K562 (cell line): ENCODE measurements at regions not wholly inside any gene's neighbourhood (a gene's known extent, or its start where the extent isn't known, plus 50 kb on each side); places are given as distances from the start of the nearest gene placed in this dataset.

ENCODE experiments used
- ATAC-seq: fragments of 200-7000 bp; cut with Tn5 transposase; 3 replicates; pipeline ENCODE4 v1.9.1; 2020; ENCODE audit warnings: moderate library complexity
- BruUV-seq: library from RNA; stranded (reverse); fragments of 400-500 nt; replicated peaks from 2 replicates; lab custom pipeline; 2021; lab: Mats Ljungman, UMichigan
- CTCF ChIA-PET: fragments of 300-600 bp; formaldehyde crosslinking; extraction: SDS; loops from one replicate; lab custom pipeline; 2021; ENCODE audit warnings: low intra/inter-chr PET ratio; lab: Yijun Ruan, JAX
- POLR2A ChIA-PET: fragments of 300-600, 350-650 bp; sonication (Branson Sonifier 250); formaldehyde crosslinking; extraction: SDS; loops from one replicate; lab custom pipeline; 2021; ENCODE audit warnings: antibody characterized with exemption, inconsistent platforms; lab: Yijun Ruan, JAX
- DNase-seq, 4 experiments: peaks; one replicate each; pipeline versions ENCODE4 v3.0.0 to v3.0.0-alpha.2; 2011 to 2018; ENCODE audit warnings: low spot score in 3 of 4, mixed read lengths in 3 of 4; ENCODE audit errors: extremely low read depth in 1 of 4
- FAIRE-seq: peaks from 2 replicates; lab custom pipeline; 2011; peaks lifted over from hg19 to GRCh38; lab: Jason Lieb, UNC
- H2AFZ ChIP-seq: 2 replicates; pipeline ENCODE4 v1.6.0; 2011; ENCODE audit warnings: low read depth, low read length, control low read depth, inconsistent platforms
- H3K27ac ChIP-seq: fragments of 200-600 bp; 3 replicates; pipeline ENCODE4 v1.8.0; 2011; ENCODE audit warnings: low read depth, mild to moderate bottlenecking, control low read depth, inconsistent platforms, low read length, moderate library complexity, mixed read lengths; ENCODE audit errors: extremely low read depth
- H3K27me3 ChIP-seq, 2 experiments: fragments of 300-600 bp in 1 of 2; 2 replicates in 1 of 2; 3 replicates in 1 of 2; pipeline versions ENCODE4 v1.6.0 to v1.8.0; 2011; ENCODE audit warnings: inconsistent platforms in 2 of 2, low read length in 2 of 2, mild to moderate bottlenecking in 1 of 2, mixed read lengths in 1 of 2, moderate library complexity in 1 of 2; ENCODE audit not compliant: control insufficient read depth in 2 of 2, insufficient read depth in 2 of 2
- H3K36me3 ChIP-seq: fragments of 300-600 bp; 3 replicates; pipeline ENCODE4 v1.8.0; 2011; ENCODE audit warnings: mild to moderate bottlenecking, low read length, inconsistent platforms; ENCODE audit not compliant: control insufficient read depth, insufficient read depth
- H3K4me1 ChIP-seq, 2 experiments: fragments of 200-600 bp in 1 of 2; replicated peaks in 1 of 2; 2 replicates in 1 of 2; 3 replicates in 1 of 2; pipeline versions ENCODE4 v1.5.1 to v1.8.0; 2011; ENCODE audit warnings: inconsistent platforms in 2 of 2, low read length in 2 of 2, mild to moderate bottlenecking in 1 of 2, mixed read lengths in 1 of 2, moderate library complexity in 1 of 2; ENCODE audit not compliant: control insufficient read depth in 2 of 2, insufficient read depth in 2 of 2
- H3K4me2 ChIP-seq: 2 replicates; pipeline ENCODE4 v1.6.1; 2011; ENCODE audit warnings: low read length, control low read depth, inconsistent platforms, mixed read lengths; ENCODE audit not compliant: insufficient read depth
- H3K4me3 ChIP-seq: fragments of 200-600 bp; sonication (generic), shearing (Covaris generic); 2 replicates; pipeline ENCODE4 v1.5.1; 2016; ENCODE audit warnings: control low read depth, inconsistent platforms
- H3K79me2 ChIP-seq: fragments of 200-600 bp; 3 replicates; pipeline ENCODE4 v1.8.0; 2011; ENCODE audit warnings: low read length, inconsistent platforms; ENCODE audit not compliant: control insufficient read depth, insufficient read depth
- H3K9ac ChIP-seq, 2 experiments: 2 replicates each; pipeline versions ENCODE4 v1.6.0 to v1.6.1; 2011; ENCODE audit warnings: low read depth in 2 of 2, low read length in 2 of 2, control low read depth in 1 of 2, inconsistent platforms in 1 of 2, mild to moderate bottlenecking in 1 of 2, mixed read lengths in 1 of 2; ENCODE audit not compliant: insufficient read depth in 1 of 2
- H3K9me1 ChIP-seq: one replicate; pipeline ENCODE4 v1.6.0; 2011; ENCODE audit warnings: inconsistent platforms, mild to moderate bottlenecking, low read length, moderate library complexity; ENCODE audit not compliant: control insufficient read depth, insufficient read depth
- H3K9me3 ChIP-seq: replicated peaks from 2 replicates; pipeline ENCODE4 v1.5.1; 2011; ENCODE audit warnings: low read depth, low read length, inconsistent platforms; ENCODE audit not compliant: control insufficient read depth, insufficient read depth
- H4K20me1 ChIP-seq: replicated peaks from 2 replicates; pipeline ENCODE4 v1.6.1; 2011; ENCODE audit warnings: low read length, inconsistent platforms, mixed read lengths; ENCODE audit not compliant: control insufficient read depth, insufficient read depth
- EHMT2 ChIP-seq: fragments of 450-650 bp; IDR thresholded peaks from 2 replicates; pipeline ENCODE4 v1.6.1; 2018; ENCODE audit warnings: antibody characterized with exemption
- MTA2 ChIP-seq: fragments of 450-650 bp; IDR thresholded peaks from 2 replicates; pipeline ENCODE4 v1.6.1; 2016; ENCODE audit warnings: low read depth
- TBL1XR1 ChIP-seq, 2 experiments: IDR thresholded peaks; 2 replicates each; pipeline ENCODE4 v1.6.1; 2012; ENCODE audit warnings: improper control_type of control experiment in 2 of 2, low read length in 2 of 2, mild to moderate bottlenecking in 1 of 2
- YY1 ChIP-seq, 3 experiments: IDR thresholded peaks; 2 replicates each; pipeline ENCODE4 v1.6.1; 2011; ENCODE audit warnings: low read length in 2 of 3, mild to moderate bottlenecking in 2 of 3, moderate library complexity in 2 of 3, borderline replicate concordance in 1 of 3, control low read depth in 1 of 3, low read depth in 1 of 3; ENCODE audit not compliant: insufficient read depth in 3 of 3, insufficient replicate concordance in 2 of 3, control insufficient read depth in 1 of 3, insufficient read length in 1 of 3; ENCODE audit errors: extremely low read depth in 1 of 3
- in situ Hi-C: fragments of 300-500 bp; cut with MboI; formaldehyde crosslinking; loops from 4 replicates; pipeline ENCODE4 v1.15.0; 2018; ENCODE audit warnings: inconsistent platforms, mixed read lengths
- intact Hi-C: fragments of 100-400 bp; cut with micrococcal nuclease; formaldehyde crosslinking; loops from 2 replicates; pipeline ENCODE4 v1.14.2; 2022
- TF ChIP-seq, protein P1 (sequence below), 2 experiments: fragments of 450-650 bp in 1 of 2; sonication (generic) in 1 of 2; formaldehyde crosslinking in 1 of 2; IDR thresholded peaks; 2 replicates each; pipeline versions ENCODE4 v1.7.1 to v1.9.0; 2016 to 2022; ENCODE audit warnings: inconsistent platforms in 1 of 2, mild to moderate bottlenecking in 1 of 2, missing genetic modification reagents in 1 of 2
- TF ChIP-seq, protein P2 (sequence below): fragments of 250-450 bp; sonication (Bioruptor Pico); IDR thresholded peaks from 2 replicates; pipeline ENCODE4 v1.8.0; 2021; ENCODE audit warnings: borderline replicate concordance, mild to moderate bottlenecking, moderate library complexity; ENCODE audit not compliant: poor library complexity, severe bottlenecking

DNA sequence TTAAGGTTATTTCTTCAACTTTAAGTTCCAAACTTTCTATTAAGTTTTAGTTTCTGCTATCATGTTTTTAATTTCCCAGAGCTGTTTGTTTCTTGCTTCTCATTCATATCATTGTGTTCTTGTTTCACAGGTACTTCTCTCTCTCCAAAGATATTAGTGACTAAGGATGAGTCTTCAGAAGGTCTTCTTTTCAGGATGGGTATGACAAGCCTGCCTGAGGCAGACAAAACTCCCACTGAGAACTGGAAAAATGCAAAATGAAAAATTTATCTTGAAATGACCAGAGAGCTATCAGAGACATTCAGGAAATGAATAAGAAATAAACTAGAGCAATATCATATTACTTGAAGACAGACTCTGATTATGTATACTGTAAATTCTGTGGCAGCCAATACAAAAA, 110.8 kb upstream of the EGFR start:
- no TSS peak for BruUV-seq
- Histone ChIP-seq H3K27me3 (peaks cover 0 to 4% of the 10 kb centered on the region in 2 experiments; a peak in 2 of 5 replicates), H2AFZ (no peak overlapping the region), H4K20me1 (no peaks in the 10 kb centered on the region), H3K27ac (no peak overlapping the region), H3K4me3 (no peak overlapping the region), H3K9ac (no peak overlapping the region), H3K9me1 (no peaks in the 10 kb centered on the region)
- CTCF ChIA-PET, result no interaction called here
- TF ChIP-seq TBL1XR1 (IDR thresholded peaks at IDR 0.05; ENCODE audit: low read length in 2 of 2) (no peak), MTA2 (no peak), YY1 (IDR thresholded peaks at IDR 0.05; ENCODE audit: borderline replicate concordance in 1 of 3, control insufficient read depth in 1 of 3, extremely low read depth in 1 of 3, insufficient read depth in 3 of 3, insufficient read length in 1 of 3, insufficient replicate concordance in 2 of 3, low read depth in 1 of 3, low read length in 2 of 3) (no peak), EHMT2 (no peak)
- TF ChIP-seq, protein P1, sequence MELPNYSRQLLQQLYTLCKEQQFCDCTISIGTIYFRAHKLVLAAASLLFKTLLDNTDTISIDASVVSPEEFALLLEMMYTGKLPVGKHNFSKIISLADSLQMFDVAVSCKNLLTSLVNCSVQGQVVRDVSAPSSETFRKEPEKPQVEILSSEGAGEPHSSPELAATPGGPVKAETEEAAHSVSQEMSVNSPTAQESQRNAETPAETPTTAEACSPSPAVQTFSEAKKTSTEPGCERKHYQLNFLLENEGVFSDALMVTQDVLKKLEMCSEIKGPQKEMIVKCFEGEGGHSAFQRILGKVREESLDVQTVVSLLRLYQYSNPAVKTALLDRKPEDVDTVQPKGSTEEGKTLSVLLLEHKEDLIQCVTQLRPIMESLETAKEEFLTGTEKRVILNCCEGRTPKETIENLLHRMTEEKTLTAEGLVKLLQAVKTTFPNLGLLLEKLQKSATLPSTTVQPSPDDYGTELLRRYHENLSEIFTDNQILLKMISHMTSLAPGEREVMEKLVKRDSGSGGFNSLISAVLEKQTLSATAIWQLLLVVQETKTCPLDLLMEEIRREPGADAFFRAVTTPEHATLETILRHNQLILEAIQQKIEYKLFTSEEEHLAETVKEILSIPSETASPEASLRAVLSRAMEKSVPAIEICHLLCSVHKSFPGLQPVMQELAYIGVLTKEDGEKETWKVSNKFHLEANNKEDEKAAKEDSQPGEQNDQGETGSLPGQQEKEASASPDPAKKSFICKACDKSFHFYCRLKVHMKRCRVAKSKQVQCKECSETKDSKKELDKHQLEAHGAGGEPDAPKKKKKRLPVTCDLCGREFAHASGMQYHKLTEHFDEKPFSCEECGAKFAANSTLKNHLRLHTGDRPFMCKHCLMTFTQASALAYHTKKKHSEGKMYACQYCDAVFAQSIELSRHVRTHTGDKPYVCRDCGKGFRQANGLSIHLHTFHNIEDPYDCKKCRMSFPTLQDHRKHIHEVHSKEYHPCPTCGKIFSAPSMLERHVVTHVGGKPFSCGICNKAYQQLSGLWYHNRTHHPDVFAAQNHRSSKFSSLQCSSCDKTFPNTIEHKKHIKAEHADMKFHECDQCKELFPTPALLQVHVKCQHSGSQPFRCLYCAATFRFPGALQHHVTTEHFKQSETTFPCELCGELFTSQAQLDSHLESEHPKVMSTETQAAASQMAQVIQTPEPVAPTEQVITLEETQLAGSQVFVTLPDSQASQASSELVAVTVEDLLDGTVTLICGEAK (IDR thresholded peaks at IDR 0.05), result no peak
- TF ChIP-seq, protein P1 (CRISPR knock-in tag; IDR thresholded peaks at IDR 0.05), result no peak
- TF ChIP-seq, protein P2, sequence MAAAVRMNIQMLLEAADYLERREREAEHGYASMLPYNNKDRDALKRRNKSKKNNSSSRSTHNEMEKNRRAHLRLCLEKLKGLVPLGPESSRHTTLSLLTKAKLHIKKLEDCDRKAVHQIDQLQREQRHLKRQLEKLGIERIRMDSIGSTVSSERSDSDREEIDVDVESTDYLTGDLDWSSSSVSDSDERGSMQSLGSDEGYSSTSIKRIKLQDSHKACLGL (CRISPR knock-in tag), result no peak
- TF ChIP-seq, all 486 proteins: peak for 0
- in situ Hi-C loops (no loop called here), intact Hi-C loops (no loop called here)
- H3K9me3 ChIP-seq, result no peaks in the 10 kb centered on the region
- FAIRE-seq, result no peak
- no peak for DNase-seq
- no peak overlapping the region for H3K4me2 ChIP-seq
- H3K36me3 ChIP-seq, result no peaks in the 10 kb centered on the region
- ATAC-seq, result no peak
- no peaks in the 10 kb centered on the region for H3K79me2 ChIP-seq
- H3K4me1 ChIP-seq, result no peaks in the 10 kb centered on the region
- POLR2A ChIA-PET, result no interaction called here
